HUDEP-2 (cell line): ENCODE measurements at regions not wholly inside any gene's neighbourhood (a gene's known extent, or its start where the extent isn't known, plus 50 kb on each side); places are given as distances from the start of the nearest gene placed in this dataset.

Source experiments
- DNase-seq, 76 experiments: peaks; one replicate each; lab custom pipeline; 2025; ENCODE audit not compliant: unreplicated experiment in 76 of 76; lab: John Stamatoyannopoulos, UW

GRCh38 chr3:5426094-5426883 is 238.8 kb downstream of the EDEM1 start:
- peak in 73 of 76 experiments; percentile 8 to 86 (median 68) for DNase-seq

GRCh38 chr3:5427021-5427420 is 239.5 kb downstream of the EDEM1 start:
- DNase-seq = no peak

GRCh38 chr3:5427938-5428337 is 240.4 kb downstream of the EDEM1 start:
- peak in 3 of 76 experiments; percentile 14 to 54 (median 19) for DNase-seq

- peak in 73 of 76 experiments; percentile 14 to 96 (median 70) for DNase-seq
These were observed 241.4 kb downstream of the EDEM1 start for GRCh38 chr3:5428607-5429516.

GRCh38 chr3:5429517-5429890 is 242.0 kb downstream of the EDEM1 start:
- peak in 13 of 76 experiments; percentile 4 to 72 (median 33) for DNase-seq

- peak in 9 of 76 experiments; percentile 3 to 42 (median 7) for DNase-seq
These were observed 243.2 kb downstream of the EDEM1 start for GRCh38 chr3:5430701-5431100.

- DNase-seq = peak in 21 of 76 experiments; percentile 8 to 59 (median 18)
These were observed 243.6 kb downstream of the EDEM1 start for GRCh38 chr3:5431146-5431545.

GRCh38 chr3:5431811-5432378 is 244.4 kb downstream of the EDEM1 start:
- DNase-seq = peak in 10 of 76 experiments; percentile 3 to 50 (median 20)

- peak in 21 of 76 experiments; percentile 29 to 79 (median 55) for DNase-seq
These were observed 249.8 kb downstream of the EDEM1 start for GRCh38 chr3:5437296-5437782.

GRCh38 chr3:5437783-5438323 is 250.3 kb downstream of the EDEM1 start:
- DNase-seq = peak in 69 of 76 experiments; percentile 2 to 87 (median 41)

GRCh38 chr3:5441401-5441800 is 253.9 kb downstream of the EDEM1 start:
- no peak for DNase-seq

GRCh38 chr3:5442106-5442785 is 254.7 kb downstream of the EDEM1 start:
- DNase-seq = peak in 13 of 76 experiments; percentile 9 to 57 (median 14)

- no peak for DNase-seq
These were observed 255.3 kb downstream of the EDEM1 start for GRCh38 chr3:5442786-5443138.

GRCh38 chr3:5444253-5444652 is 256.7 kb downstream of the EDEM1 start:
- no peak for DNase-seq

- no peak for DNase-seq
These were observed 258.2 kb downstream of the EDEM1 start for GRCh38 chr3:5445676-5446201.

GRCh38 chr3:5448246-5448645 is 260.7 kb downstream of the EDEM1 start:
- DNase-seq = no peak

GRCh38 chr3:5448816-5449215 is 261.3 kb downstream of the EDEM1 start:
- no peak for DNase-seq

- no peak for DNase-seq
These were observed 268.7 kb downstream of the EDEM1 start for GRCh38 chr3:5456199-5456598.

- no peak for DNase-seq
These were observed 271.0 kb downstream of the EDEM1 start for GRCh38 chr3:5458526-5458925.

GRCh38 chr3:5462086-5462485 is 274.6 kb downstream of the EDEM1 start:
- DNase-seq = no peak
